ENCODE measurements at regions not wholly inside any gene's neighbourhood (a gene's known extent, or its start where the extent isn't known, plus 50 kb on each side); places are given as distances from the start of the nearest gene placed in this dataset.

DNA sequence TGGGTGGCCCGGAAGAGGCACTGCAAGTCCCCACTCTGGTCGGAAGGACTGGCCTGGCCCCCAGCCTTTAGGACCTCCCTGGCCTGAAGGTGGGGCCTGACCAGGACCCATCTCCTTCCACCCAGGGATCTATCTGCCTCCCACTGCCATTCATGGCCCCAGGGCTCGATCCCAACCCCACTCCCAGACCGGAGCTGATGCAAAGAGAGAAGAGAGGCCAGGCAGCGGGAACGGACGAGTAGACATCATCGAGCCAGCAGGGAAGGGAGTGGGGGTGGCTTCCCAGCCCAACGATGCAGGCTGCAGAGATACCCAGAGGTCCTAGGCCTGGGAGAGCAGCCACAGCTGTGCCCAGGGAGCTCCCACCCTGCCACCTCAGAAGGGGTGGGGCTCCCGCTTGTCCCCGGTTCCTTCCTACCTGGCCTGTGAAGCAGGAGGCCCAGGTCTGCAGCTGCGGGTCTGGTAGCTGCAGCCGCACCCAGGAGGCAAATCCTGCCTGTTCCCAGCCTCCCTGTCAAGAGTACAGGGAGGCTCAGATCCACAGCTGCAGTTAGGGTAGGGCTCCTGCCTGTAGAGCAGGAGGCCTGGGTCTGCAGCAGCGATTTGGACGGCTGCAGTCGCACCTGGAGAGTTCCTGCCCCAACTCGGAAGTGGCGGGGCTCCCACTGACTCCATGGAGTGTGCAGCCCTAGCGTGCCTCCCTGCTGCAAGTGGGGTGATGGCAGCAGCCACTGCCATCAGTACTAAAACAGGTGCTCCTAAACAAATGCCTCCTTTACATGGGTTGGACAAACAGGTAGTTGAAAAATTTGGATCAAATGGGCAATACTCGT lies 1151.0 kb upstream of the PHF14 start:
- TF ChIP-seq, protein P1, sequence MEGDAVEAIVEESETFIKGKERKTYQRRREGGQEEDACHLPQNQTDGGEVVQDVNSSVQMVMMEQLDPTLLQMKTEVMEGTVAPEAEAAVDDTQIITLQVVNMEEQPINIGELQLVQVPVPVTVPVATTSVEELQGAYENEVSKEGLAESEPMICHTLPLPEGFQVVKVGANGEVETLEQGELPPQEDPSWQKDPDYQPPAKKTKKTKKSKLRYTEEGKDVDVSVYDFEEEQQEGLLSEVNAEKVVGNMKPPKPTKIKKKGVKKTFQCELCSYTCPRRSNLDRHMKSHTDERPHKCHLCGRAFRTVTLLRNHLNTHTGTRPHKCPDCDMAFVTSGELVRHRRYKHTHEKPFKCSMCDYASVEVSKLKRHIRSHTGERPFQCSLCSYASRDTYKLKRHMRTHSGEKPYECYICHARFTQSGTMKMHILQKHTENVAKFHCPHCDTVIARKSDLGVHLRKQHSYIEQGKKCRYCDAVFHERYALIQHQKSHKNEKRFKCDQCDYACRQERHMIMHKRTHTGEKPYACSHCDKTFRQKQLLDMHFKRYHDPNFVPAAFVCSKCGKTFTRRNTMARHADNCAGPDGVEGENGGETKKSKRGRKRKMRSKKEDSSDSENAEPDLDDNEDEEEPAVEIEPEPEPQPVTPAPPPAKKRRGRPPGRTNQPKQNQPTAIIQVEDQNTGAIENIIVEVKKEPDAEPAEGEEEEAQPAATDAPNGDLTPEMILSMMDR (IDR thresholded peaks at IDR 0.05; ENCODE audit: insufficient read depth, low read length, missing control alignments) = no peak
- ChIA-PET CTCF (no interaction called here), POLR2A (no interaction called here)
- H3K4me3 ChIP-seq (ENCODE audit: low read depth, low read length) = no peak overlapping the region
- DNase-seq (ENCODE audit: low read depth, low spot score) = no peak

DNA sequence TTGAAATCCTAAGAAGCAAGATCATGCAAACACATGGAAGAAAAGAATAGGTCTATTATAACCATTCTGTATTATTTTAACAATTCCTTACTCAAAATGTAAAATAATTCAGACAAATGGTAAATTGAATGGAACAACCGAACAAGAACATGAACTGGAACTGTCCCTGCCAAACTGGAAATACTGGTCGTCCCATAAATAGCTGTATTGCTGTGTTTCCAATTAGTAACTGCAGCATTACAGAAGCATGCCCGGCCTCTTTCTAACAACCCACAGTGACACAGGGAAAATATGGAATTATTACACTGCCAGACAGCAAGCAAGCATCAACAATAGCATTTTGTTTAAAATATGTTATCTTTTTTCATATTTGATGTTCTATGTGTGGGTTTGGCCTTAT lies 1138.5 kb upstream of the PHF14 start:
- ChIA-PET POLR2A (no interaction called here), CTCF (no interaction called here)
- H3K4me3 ChIP-seq (ENCODE audit: low read depth, low read length) = no peak overlapping the region
- TF ChIP-seq, protein P1 (IDR thresholded peaks at IDR 0.05; ENCODE audit: insufficient read depth, low read length, missing control alignments) = no peak
- no peak for DNase-seq (ENCODE audit: low read depth, low spot score)

- H3K4me3 ChIP-seq (ENCODE audit: low read depth, low read length) = no peak overlapping the region
- POLR2A ChIA-PET = no interaction called here
- TF ChIP-seq, protein P1 (IDR thresholded peaks at IDR 0.05; ENCODE audit: insufficient read depth, low read length, missing control alignments) = no peak
- CTCF ChIA-PET = no interaction called here
- no peak for DNase-seq (ENCODE audit: low read depth, low spot score)
Observed at GRCh38 chr7:9836671-9837070, 1137.0 kb upstream of the PHF14 start.

DNA sequence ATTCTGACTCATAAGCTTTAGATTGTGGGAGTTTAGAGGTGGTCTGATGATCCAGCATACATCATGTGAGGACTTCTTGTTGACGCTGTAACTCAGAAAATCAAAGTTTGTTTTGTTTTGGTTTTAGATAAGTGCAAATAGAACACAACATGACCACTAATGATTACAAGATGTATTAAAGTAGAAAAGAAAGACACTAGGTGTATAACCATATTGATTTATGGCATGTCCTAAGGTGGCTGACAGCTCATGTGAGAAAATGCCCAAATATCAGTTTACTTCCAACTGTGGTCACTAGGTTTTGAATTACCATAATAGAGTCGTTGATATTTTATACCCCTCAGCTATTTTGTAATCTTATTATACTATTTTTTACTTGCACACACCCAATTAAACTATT lies 1131.4 kb upstream of the PHF14 start:
- no peak for DNase-seq (ENCODE audit: low read depth, low spot score)
- no peak overlapping the region for H3K4me3 ChIP-seq (ENCODE audit: low read depth, low read length)
- ChIA-PET CTCF (no interaction called here), POLR2A (no interaction called here)
- TF ChIP-seq, protein P1 (IDR thresholded peaks at IDR 0.05; ENCODE audit: insufficient read depth, low read length, missing control alignments) = no peak

- POLR2A ChIA-PET = no interaction called here
- no peak overlapping the region for H3K4me3 ChIP-seq (ENCODE audit: low read depth, low read length)
- CTCF ChIA-PET = no interaction called here
- no peak for DNase-seq (ENCODE audit: low read depth, low spot score)
- TF ChIP-seq, protein P1 (IDR thresholded peaks at IDR 0.05; ENCODE audit: insufficient read depth, low read length, missing control alignments) = no peak
Observed at GRCh38 chr7:9846902-9847301, 1126.8 kb upstream of the PHF14 start.

- no peak for DNase-seq (ENCODE audit: low read depth, low spot score)
- ChIA-PET POLR2A (no interaction called here), CTCF (no interaction called here)
- TF ChIP-seq, protein P1 (IDR thresholded peaks at IDR 0.05; ENCODE audit: insufficient read depth, low read length, missing control alignments) = no peak
- no peak overlapping the region for H3K4me3 ChIP-seq (ENCODE audit: low read depth, low read length)
Observed at GRCh38 chr7:9854605-9855004, 1119.1 kb upstream of the PHF14 start.

Measured in AG04449 (cell line).